ENCODE measurements at regions not wholly inside any gene's neighbourhood (a gene's known extent, or its start where the extent isn't known, plus 50 kb on each side); places are given as distances from the start of the nearest gene placed in this dataset.

DNA sequence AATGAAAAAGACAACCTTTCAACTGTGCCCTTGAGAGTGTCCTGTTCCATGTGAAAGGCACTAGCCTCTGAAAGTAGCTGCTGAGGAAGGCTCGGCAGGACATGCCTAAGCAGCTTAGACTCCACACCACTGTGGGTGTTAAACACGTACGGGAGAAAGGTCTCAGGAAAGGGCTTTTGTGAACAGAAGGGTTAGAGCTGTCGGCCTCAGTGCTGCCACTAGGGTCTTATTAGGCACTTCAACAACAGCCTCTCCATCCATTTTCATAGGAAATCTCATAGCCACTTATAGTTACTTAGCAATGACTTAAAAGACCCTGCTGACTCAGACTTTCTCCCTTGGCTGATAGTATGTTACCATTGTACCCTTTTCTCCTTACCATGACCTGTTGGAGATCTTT, 662.8 kb downstream of the TBC1D32 start:
- DNase-seq (ENCODE audit: low read depth, low spot score): no peak
- CTCF ChIA-PET: no interaction called here
- intact Hi-C loops (cut with micrococcal nuclease; ENCODE audit: unreplicated experiment): no loop called here
- TF ChIP-seq SIN3A (IDR thresholded peaks at IDR 0.05; ENCODE audit: borderline replicate concordance, insufficient read depth, low read depth, low read length) (no peak), TCF7L2 (IDR thresholded peaks at IDR 0.05; ENCODE audit: low read depth, low read length) (no peak), POLR2AphosphoS5 (IDR thresholded peaks at IDR 0.05; ENCODE audit: low read depth, low read length) (no peak)
- TF ChIP-seq, protein P1, sequence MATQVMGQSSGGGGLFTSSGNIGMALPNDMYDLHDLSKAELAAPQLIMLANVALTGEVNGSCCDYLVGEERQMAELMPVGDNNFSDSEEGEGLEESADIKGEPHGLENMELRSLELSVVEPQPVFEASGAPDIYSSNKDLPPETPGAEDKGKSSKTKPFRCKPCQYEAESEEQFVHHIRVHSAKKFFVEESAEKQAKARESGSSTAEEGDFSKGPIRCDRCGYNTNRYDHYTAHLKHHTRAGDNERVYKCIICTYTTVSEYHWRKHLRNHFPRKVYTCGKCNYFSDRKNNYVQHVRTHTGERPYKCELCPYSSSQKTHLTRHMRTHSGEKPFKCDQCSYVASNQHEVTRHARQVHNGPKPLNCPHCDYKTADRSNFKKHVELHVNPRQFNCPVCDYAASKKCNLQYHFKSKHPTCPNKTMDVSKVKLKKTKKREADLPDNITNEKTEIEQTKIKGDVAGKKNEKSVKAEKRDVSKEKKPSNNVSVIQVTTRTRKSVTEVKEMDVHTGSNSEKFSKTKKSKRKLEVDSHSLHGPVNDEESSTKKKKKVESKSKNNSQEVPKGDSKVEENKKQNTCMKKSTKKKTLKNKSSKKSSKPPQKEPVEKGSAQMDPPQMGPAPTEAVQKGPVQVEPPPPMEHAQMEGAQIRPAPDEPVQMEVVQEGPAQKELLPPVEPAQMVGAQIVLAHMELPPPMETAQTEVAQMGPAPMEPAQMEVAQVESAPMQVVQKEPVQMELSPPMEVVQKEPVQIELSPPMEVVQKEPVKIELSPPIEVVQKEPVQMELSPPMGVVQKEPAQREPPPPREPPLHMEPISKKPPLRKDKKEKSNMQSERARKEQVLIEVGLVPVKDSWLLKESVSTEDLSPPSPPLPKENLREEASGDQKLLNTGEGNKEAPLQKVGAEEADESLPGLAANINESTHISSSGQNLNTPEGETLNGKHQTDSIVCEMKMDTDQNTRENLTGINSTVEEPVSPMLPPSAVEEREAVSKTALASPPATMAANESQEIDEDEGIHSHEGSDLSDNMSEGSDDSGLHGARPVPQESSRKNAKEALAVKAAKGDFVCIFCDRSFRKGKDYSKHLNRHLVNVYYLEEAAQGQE (IDR thresholded peaks at IDR 0.05; ENCODE audit: insufficient read depth in 1 of 2, low read depth in 2 of 2, low read length in 1 of 2): no peak
- TF ChIP-seq, protein P2, sequence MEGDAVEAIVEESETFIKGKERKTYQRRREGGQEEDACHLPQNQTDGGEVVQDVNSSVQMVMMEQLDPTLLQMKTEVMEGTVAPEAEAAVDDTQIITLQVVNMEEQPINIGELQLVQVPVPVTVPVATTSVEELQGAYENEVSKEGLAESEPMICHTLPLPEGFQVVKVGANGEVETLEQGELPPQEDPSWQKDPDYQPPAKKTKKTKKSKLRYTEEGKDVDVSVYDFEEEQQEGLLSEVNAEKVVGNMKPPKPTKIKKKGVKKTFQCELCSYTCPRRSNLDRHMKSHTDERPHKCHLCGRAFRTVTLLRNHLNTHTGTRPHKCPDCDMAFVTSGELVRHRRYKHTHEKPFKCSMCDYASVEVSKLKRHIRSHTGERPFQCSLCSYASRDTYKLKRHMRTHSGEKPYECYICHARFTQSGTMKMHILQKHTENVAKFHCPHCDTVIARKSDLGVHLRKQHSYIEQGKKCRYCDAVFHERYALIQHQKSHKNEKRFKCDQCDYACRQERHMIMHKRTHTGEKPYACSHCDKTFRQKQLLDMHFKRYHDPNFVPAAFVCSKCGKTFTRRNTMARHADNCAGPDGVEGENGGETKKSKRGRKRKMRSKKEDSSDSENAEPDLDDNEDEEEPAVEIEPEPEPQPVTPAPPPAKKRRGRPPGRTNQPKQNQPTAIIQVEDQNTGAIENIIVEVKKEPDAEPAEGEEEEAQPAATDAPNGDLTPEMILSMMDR (IDR thresholded peaks at IDR 0.05): no peak
- Histone ChIP-seq H3K36me3 (ENCODE audit: control insufficient read depth, insufficient read depth, low read length) (no peaks in the 10 kb centered on the region), H3K27ac (ENCODE audit: low read length) (no peak overlapping the region), H3K4me3 (ENCODE audit: low read depth in 2 of 2, low read length in 2 of 2) (no peak overlapping the region), H3K9me3 (ENCODE audit: control insufficient read depth, insufficient read depth, low read depth, low read length) (peaks cover 4% of the 10 kb centered on the region; the same call in 1 of the 2 replicates), H3K27me3 (ENCODE audit: control insufficient read depth, insufficient read depth, low read length) (no peaks in the 10 kb centered on the region), H3K4me1 (ENCODE audit: control insufficient read depth, insufficient read depth, low read length) (no peaks in the 10 kb centered on the region)
- in situ Hi-C loops (cut with HindIII; ENCODE audit: low pct_unique_long_range_greater_than_20kb, low sequenced_read_pairs): no loop called here
- ATAC-seq: no peak
- BruUV-seq (replicated peaks): no TSS peak
- POLR2A ChIA-PET: no interaction called here

DNA sequence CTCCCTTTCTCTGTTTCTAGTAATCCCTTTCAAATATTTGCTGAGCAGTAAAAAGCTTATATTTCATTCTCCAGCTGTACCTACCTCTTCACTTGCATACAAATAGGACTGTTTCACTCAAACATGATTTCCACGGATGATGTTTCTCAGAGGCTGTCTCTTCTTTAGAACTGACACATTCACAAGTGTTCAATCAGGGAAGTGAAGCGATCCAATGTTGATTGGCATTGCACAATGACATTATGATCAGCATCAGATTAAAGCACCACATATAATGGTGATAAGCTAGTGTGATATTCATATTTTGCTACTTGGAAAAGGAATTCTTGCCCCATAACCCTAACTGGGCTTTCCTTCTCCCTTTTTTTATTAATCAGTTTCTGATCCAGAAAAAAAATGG, 681.8 kb downstream of the TBC1D32 start:
- no peak overlapping the region for H3K27ac ChIP-seq (ENCODE audit: low read length)
- no peak for DNase-seq (ENCODE audit: low read depth, low spot score)
- no peaks in the 10 kb centered on the region for H3K9me3 ChIP-seq (ENCODE audit: control insufficient read depth, insufficient read depth, low read depth, low read length)
- no TSS peak for BruUV-seq (replicated peaks)
- ATAC-seq: no peak
- POLR2A ChIA-PET: no interaction called here
- intact Hi-C loops (cut with micrococcal nuclease; ENCODE audit: unreplicated experiment) (no loop called here), in situ Hi-C loops (cut with HindIII; ENCODE audit: low pct_unique_long_range_greater_than_20kb, low sequenced_read_pairs) (no loop called here)
- CTCF ChIA-PET: no interaction called here
- H3K4me1 ChIP-seq (ENCODE audit: control insufficient read depth, insufficient read depth, low read length): no peaks in the 10 kb centered on the region
- H3K36me3 ChIP-seq (ENCODE audit: control insufficient read depth, insufficient read depth, low read length): no peaks in the 10 kb centered on the region; the same call in 1 of the 2 replicates
- no peaks in the 10 kb centered on the region for H3K27me3 ChIP-seq (ENCODE audit: control insufficient read depth, insufficient read depth, low read length)
- no peak for TF ChIP-seq TCF7L2 (IDR thresholded peaks at IDR 0.05; ENCODE audit: low read depth, low read length)
- no peak overlapping the region for H3K4me3 ChIP-seq (ENCODE audit: low read depth in 2 of 2, low read length in 2 of 2)

DNA sequence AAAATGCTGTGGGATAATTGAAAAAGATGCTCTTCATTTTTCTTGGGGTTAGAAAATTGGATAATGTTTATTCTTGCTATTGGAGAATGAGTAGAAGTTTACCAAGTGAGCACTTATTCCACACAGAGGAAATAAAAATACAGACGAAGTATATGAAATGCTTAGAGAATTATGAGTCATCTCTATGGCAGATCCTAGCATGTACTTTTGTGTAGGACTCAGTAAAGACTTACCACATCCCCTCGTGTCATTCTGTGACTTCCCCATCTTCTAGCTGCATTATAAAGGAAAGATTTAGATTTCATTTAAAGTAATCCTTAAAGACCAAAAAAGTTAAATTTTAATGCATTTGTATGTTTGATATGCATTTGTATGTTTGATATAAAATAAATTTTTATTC, 685.6 kb downstream of the TBC1D32 start:
- Histone ChIP-seq H3K4me1 (ENCODE audit: control insufficient read depth, insufficient read depth, low read length) (no peaks in the 10 kb centered on the region), H3K27me3 (ENCODE audit: control insufficient read depth, insufficient read depth, low read length) (no peaks in the 10 kb centered on the region), H3K27ac (ENCODE audit: low read length) (no peak overlapping the region), H3K9me3 (ENCODE audit: control insufficient read depth, insufficient read depth, low read depth, low read length) (no peaks in the 10 kb centered on the region), H3K4me3 (ENCODE audit: low read depth in 2 of 2, low read length in 2 of 2) (no peak overlapping the region), H3K36me3 (ENCODE audit: control insufficient read depth, insufficient read depth, low read length) (no peaks in the 10 kb centered on the region)
- ChIA-PET CTCF (no interaction called here), POLR2A (no interaction called here)
- ATAC-seq: no peak
- BruUV-seq (replicated peaks): no TSS peak
- in situ Hi-C loops (cut with HindIII; ENCODE audit: low pct_unique_long_range_greater_than_20kb, low sequenced_read_pairs) (no loop called here), intact Hi-C loops (cut with micrococcal nuclease; ENCODE audit: unreplicated experiment) (no loop called here)
- no peak for TF ChIP-seq POLR2AphosphoS5 (IDR thresholded peaks at IDR 0.05; ENCODE audit: low read depth, low read length)
- TF ChIP-seq TCF7L2 (IDR thresholded peaks at IDR 0.05; ENCODE audit: low read depth, low read length): no peak
- no peak for TF ChIP-seq SIN3A (IDR thresholded peaks at IDR 0.05; ENCODE audit: borderline replicate concordance, insufficient read depth, low read depth, low read length)
- TF ChIP-seq, protein P1 (IDR thresholded peaks at IDR 0.05; ENCODE audit: insufficient read depth in 1 of 2, low read depth in 2 of 2, low read length in 1 of 2): no peak
- TF ChIP-seq, protein P2 (IDR thresholded peaks at IDR 0.05): no peak
- no peak for DNase-seq (ENCODE audit: low read depth, low spot score)
